H9 (cell line): ENCODE measurements at regions not wholly inside any gene's neighbourhood (a gene's known extent, or its start where the extent isn't known, plus 50 kb on each side); places are given as distances from the start of the nearest gene placed in this dataset.

Source experiments
- DNase-seq: peaks from one replicate; pipeline ENCODE4 v3.0.0-alpha.2; 2017
- H2AFZ ChIP-seq: one replicate; pipeline ENCODE4 v1.6.1; 2013; ENCODE audit warnings: mild to moderate bottlenecking, low read length, control low read depth, moderate library complexity
- H2AK5ac ChIP-seq: 2 replicates; pipeline ENCODE4 v1.6.1; 2013; ENCODE audit warnings: low read length, control low read depth, mixed read lengths; ENCODE audit not compliant: insufficient read length
- H2BK120ac ChIP-seq: one replicate; pipeline ENCODE4 v1.6.1; 2013; ENCODE audit warnings: low read depth, mild to moderate bottlenecking, low read length, control low read depth, inconsistent platforms; ENCODE audit not compliant: poor library complexity, severe bottlenecking
- H2BK12ac ChIP-seq: 2 replicates; pipeline ENCODE4 v1.6.1; 2013; ENCODE audit warnings: low read length, control low read depth, mixed read lengths, low read depth; ENCODE audit not compliant: insufficient read length
- H2BK15ac ChIP-seq: 2 replicates; pipeline ENCODE4 v1.6.1; 2013; ENCODE audit warnings: low read depth, low read length, control low read depth
- H2BK20ac ChIP-seq: one replicate; pipeline ENCODE4 v1.6.1; 2013; ENCODE audit warnings: low read depth, mild to moderate bottlenecking, low read length, control low read depth, inconsistent platforms; ENCODE audit not compliant: poor library complexity, severe bottlenecking
- H2BK5ac ChIP-seq: 2 replicates; pipeline ENCODE4 v1.6.1; 2013; ENCODE audit warnings: low read length, control low read depth, mixed read lengths; ENCODE audit not compliant: insufficient read length
- H3K14ac ChIP-seq: 2 replicates; pipeline ENCODE4 v1.6.1; 2013; ENCODE audit warnings: low read length, control low read depth; ENCODE audit not compliant: insufficient read depth
- H3K18ac ChIP-seq: 2 replicates; pipeline ENCODE4 v1.6.1; 2013; ENCODE audit warnings: low read depth, mild to moderate bottlenecking, mixed read lengths, low read length, control low read depth; ENCODE audit not compliant: insufficient read length
- H3K23ac ChIP-seq: 2 replicates; pipeline ENCODE4 v1.6.1; 2013; ENCODE audit warnings: low read length, control low read depth, mixed read lengths, low read depth; ENCODE audit not compliant: insufficient read length
- H3K23me2 ChIP-seq: 2 replicates; pipeline ENCODE4 v1.6.1; 2013; ENCODE audit warnings: low read depth, mild to moderate bottlenecking, mixed read lengths, low read length, control low read depth; ENCODE audit not compliant: insufficient read length, poor library complexity, severe bottlenecking
- H3K27ac ChIP-seq: 2 replicates; pipeline ENCODE4 v1.5.1; 2013; ENCODE audit warnings: low read length, control low read depth, mixed read lengths, low read depth; ENCODE audit not compliant: insufficient read length
- H3K27me3 ChIP-seq: 2 replicates; pipeline ENCODE4 v1.6.1; 2013; ENCODE audit warnings: low read length, control low read depth, inconsistent platforms; ENCODE audit not compliant: insufficient read depth
- H3K4ac ChIP-seq: 2 replicates; pipeline ENCODE4 v1.6.1; 2013; ENCODE audit warnings: low read depth, mild to moderate bottlenecking, control low read depth, inconsistent platforms, low read length, moderate library complexity
- H3K4me1 ChIP-seq: 2 replicates; pipeline ENCODE4 v1.6.1; 2013; ENCODE audit warnings: low read length, control low read depth, inconsistent platforms; ENCODE audit not compliant: insufficient read depth
- H3K4me2 ChIP-seq: 2 replicates; pipeline ENCODE4 v1.6.1; 2013; ENCODE audit warnings: low read length, control low read depth, mixed read lengths; ENCODE audit not compliant: insufficient read length, insufficient read depth
- H3K56ac ChIP-seq: 2 replicates; pipeline ENCODE4 v1.6.1; 2013; ENCODE audit warnings: low read depth, mild to moderate bottlenecking, mixed read lengths, low read length, control low read depth; ENCODE audit not compliant: insufficient read length
- H3K79me1 ChIP-seq: 2 replicates; pipeline ENCODE4 v1.6.1; 2013; ENCODE audit warnings: low read depth, mild to moderate bottlenecking, moderate library complexity, low read length, control low read depth, inconsistent platforms; ENCODE audit not compliant: insufficient read depth, poor library complexity, severe bottlenecking
- H3K79me2 ChIP-seq: 2 replicates; pipeline ENCODE4 v1.6.1; 2013; ENCODE audit warnings: low read length, control low read depth, inconsistent platforms; ENCODE audit not compliant: insufficient read depth
- H3K9ac ChIP-seq: 2 replicates; pipeline ENCODE4 v1.6.1; 2013; ENCODE audit warnings: low read length, control low read depth, mixed read lengths; ENCODE audit not compliant: insufficient read length; ENCODE audit errors: extremely low read depth
- H3K9me3 ChIP-seq: one replicate; pipeline ENCODE4 v1.6.1; 2013; ENCODE audit warnings: low read depth, low read length, inconsistent platforms; ENCODE audit not compliant: control insufficient read depth
- H3T11ph ChIP-seq: one replicate; pipeline ENCODE4 v1.6.1; 2013; ENCODE audit warnings: mild to moderate bottlenecking, low read length, control low read depth, inconsistent platforms
- H4K20me1 ChIP-seq: one replicate; pipeline ENCODE4 v1.6.1; 2013; ENCODE audit not compliant: control insufficient read depth, insufficient read length, insufficient read depth
- H4K5ac ChIP-seq: 2 replicates; pipeline ENCODE4 v1.6.1; 2013; ENCODE audit warnings: low read depth, mild to moderate bottlenecking, mixed read lengths, low read length, control low read depth; ENCODE audit not compliant: insufficient read length
- H4K8ac ChIP-seq: replicated peaks from 2 replicates; pipeline ENCODE4 v1.6.1; 2013; ENCODE audit warnings: low read length, control low read depth, mixed read lengths, low read depth; ENCODE audit not compliant: insufficient read length
- H4K91ac ChIP-seq: 2 replicates; pipeline ENCODE4 v1.6.1; 2013; ENCODE audit warnings: low read depth, mild to moderate bottlenecking, moderate library complexity, mixed read lengths, low read length, control low read depth; ENCODE audit not compliant: insufficient read length
- H3K27ac Mint-ChIP-seq, 3 experiments: 2 replicates in 2 of 3; 3 replicates in 1 of 3; pipeline ENCODE4 v1.8.0; 2020 to 2021; ENCODE audit warnings: mixed read lengths in 3 of 3, mild to moderate bottlenecking in 1 of 3, moderate library complexity in 1 of 3
- H3K27me3 Mint-ChIP-seq: 2 replicates; pipeline ENCODE4 v1.8.0; 2021; ENCODE audit warnings: low read depth, mild to moderate bottlenecking, moderate library complexity, mixed read lengths
- H3K36me3 Mint-ChIP-seq, 3 experiments: 2 replicates in 2 of 3; 3 replicates in 1 of 3; pipeline ENCODE4 v1.8.0; 2020 to 2021; ENCODE audit warnings: low read depth in 3 of 3, mixed read lengths in 3 of 3; ENCODE audit not compliant: insufficient read depth in 1 of 3
- H3K4me1 Mint-ChIP-seq, 2 experiments: 2 replicates each; pipeline ENCODE4 v1.8.0; 2020; ENCODE audit warnings: mixed read lengths in 2 of 2
- H3K4me3 Mint-ChIP-seq, 2 experiments: 2 replicates in 1 of 2; 3 replicates in 1 of 2; pipeline ENCODE4 v1.8.0; 2020 to 2021; ENCODE audit warnings: mild to moderate bottlenecking in 2 of 2, mixed read lengths in 2 of 2, moderate library complexity in 1 of 2
- H3K9me3 Mint-ChIP-seq, 2 experiments: 2 replicates in 1 of 2; 3 replicates in 1 of 2; pipeline ENCODE4 v1.8.0; 2020; ENCODE audit warnings: mild to moderate bottlenecking in 2 of 2, mixed read lengths in 2 of 2, moderate library complexity in 1 of 2
- TF ChIP-seq, protein P1 (sequence below): fragments of 200-600 bp; sonication (generic); conservative IDR thresholded peaks from 3 replicates; pipeline ENCODE4 v1.8.0; 2021; ENCODE audit warnings: antibody characterized with exemption, mild to moderate bottlenecking

DNA sequence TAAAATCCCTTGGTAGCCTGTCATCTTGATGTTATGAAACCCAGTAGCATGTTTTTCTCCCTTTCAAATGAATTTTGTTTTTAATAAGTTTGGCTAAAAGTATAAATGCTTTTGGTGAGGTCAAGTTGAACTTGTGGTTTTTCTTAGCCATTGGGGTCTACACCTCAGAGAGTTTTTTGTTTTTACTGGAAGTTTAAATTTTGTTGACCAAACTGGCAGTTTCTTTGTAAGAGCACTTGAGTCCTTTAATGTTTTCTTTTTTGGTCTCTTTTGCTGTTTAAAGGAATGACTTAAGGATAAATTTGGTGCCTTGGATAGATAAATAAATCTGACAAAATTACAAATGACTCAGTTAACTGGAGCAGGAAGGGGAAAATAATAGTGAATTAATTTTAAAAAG is 577.3 kb downstream of the SATB2 start:
- no peak overlapping the region for H3K23ac ChIP-seq
- no peaks in the 10 kb centered on the region for H3K9me3 ChIP-seq
- no peak overlapping the region for H3K4ac ChIP-seq
- no peaks in the 10 kb centered on the region for H3K4me1 ChIP-seq
- TF ChIP-seq, protein P1, sequence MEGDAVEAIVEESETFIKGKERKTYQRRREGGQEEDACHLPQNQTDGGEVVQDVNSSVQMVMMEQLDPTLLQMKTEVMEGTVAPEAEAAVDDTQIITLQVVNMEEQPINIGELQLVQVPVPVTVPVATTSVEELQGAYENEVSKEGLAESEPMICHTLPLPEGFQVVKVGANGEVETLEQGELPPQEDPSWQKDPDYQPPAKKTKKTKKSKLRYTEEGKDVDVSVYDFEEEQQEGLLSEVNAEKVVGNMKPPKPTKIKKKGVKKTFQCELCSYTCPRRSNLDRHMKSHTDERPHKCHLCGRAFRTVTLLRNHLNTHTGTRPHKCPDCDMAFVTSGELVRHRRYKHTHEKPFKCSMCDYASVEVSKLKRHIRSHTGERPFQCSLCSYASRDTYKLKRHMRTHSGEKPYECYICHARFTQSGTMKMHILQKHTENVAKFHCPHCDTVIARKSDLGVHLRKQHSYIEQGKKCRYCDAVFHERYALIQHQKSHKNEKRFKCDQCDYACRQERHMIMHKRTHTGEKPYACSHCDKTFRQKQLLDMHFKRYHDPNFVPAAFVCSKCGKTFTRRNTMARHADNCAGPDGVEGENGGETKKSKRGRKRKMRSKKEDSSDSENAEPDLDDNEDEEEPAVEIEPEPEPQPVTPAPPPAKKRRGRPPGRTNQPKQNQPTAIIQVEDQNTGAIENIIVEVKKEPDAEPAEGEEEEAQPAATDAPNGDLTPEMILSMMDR: no peak
- Mint-ChIP-seq H3K4me3 (no peak overlapping the region), H3K27ac (no peak overlapping the region), H3K4me1 (no peaks in the 10 kb centered on the region), H3K9me3 (no peaks in the 10 kb centered on the region), H3K27me3 (no peaks in the 10 kb centered on the region), H3K36me3 (no peaks in the 10 kb centered on the region; a peak in 1 of 7 replicates)
- no peak overlapping the region for H2BK20ac ChIP-seq
- H3K4me2 ChIP-seq: no peak overlapping the region
- H2BK15ac ChIP-seq: no peak overlapping the region
- no peak overlapping the region for H3K14ac ChIP-seq
- DNase-seq: no peak
- H3K79me2 ChIP-seq: no peaks in the 10 kb centered on the region
- no peak overlapping the region for H2BK120ac ChIP-seq
- no peak overlapping the region for H2AFZ ChIP-seq
- H4K91ac ChIP-seq: no peak overlapping the region
- H3K79me1 ChIP-seq: no peaks in the 10 kb centered on the region
- H4K8ac ChIP-seq: no peak overlapping the region
- no peak overlapping the region for H4K5ac ChIP-seq
- no peak overlapping the region for H2BK12ac ChIP-seq
- no peak overlapping the region for H3K9ac ChIP-seq
- no peaks in the 10 kb centered on the region for H3K27me3 ChIP-seq
- no peak overlapping the region for H3K27ac ChIP-seq
- H2AK5ac ChIP-seq: no peak overlapping the region
- H3T11ph ChIP-seq: no peak overlapping the region
- H2BK5ac ChIP-seq: no peak overlapping the region
- no peak overlapping the region for H3K18ac ChIP-seq
- H4K20me1 ChIP-seq: no peaks in the 10 kb centered on the region
- H3K23me2 ChIP-seq: no peaks in the 10 kb centered on the region
- H3K56ac ChIP-seq: no peak overlapping the region
